ENCODE measurements at regions not wholly inside any gene's neighbourhood (a gene's known extent, or its start where the extent isn't known, plus 50 kb on each side); places are given as distances from the start of the nearest gene placed in this dataset.

DNA sequence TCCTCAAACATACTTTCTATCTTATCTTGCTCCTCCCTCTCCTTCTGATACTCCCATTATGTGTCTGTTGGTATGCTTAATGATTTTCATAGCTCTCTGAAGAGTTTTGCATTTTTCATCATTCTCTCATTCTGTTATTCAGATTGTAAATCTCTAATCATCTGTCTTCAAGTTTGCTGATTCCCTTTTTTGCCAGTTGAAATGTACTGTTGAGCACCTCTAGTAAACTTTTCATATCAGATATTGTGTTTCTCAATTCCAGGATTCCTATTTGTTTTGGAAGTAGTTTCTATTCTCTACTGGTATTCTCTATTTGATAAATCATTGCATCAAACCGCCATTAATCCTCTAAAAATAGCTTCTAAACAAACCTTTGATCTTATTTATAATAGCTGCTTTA lies 387.7 kb downstream of the PAX1 start:
- no peak overlapping the region for H3K27ac ChIP-seq (ENCODE audit: control insufficient read depth, insufficient read depth, low read length)
- no peaks in the 10 kb centered on the region for H3K9me3 ChIP-seq (ENCODE audit: control insufficient read depth, low read depth, low read length)
- H3K4me2 ChIP-seq (ENCODE audit: control insufficient read depth, extremely low read depth, insufficient read depth, low read depth, low read length) = no peak overlapping the region
- H3K4me3 ChIP-seq (ENCODE audit: control insufficient read depth in 2 of 3, extremely low read depth in 1 of 3, insufficient read depth in 2 of 3, low read depth in 1 of 3, low read length in 3 of 3) = no peak overlapping the region
- H2AFZ ChIP-seq (ENCODE audit: control insufficient read depth, low read length) = no peak overlapping the region
- no peaks in the 10 kb centered on the region for H3K27me3 ChIP-seq (ENCODE audit: control insufficient read depth, extremely low read depth, insufficient read depth, low read length)
- DNase-seq (ENCODE audit: low read depth, low spot score) = no peak
- H4K20me1 ChIP-seq (ENCODE audit: control insufficient read depth, extremely low read depth, insufficient read depth, low read length) = no peaks in the 10 kb centered on the region
- TF ChIP-seq, protein P1, sequence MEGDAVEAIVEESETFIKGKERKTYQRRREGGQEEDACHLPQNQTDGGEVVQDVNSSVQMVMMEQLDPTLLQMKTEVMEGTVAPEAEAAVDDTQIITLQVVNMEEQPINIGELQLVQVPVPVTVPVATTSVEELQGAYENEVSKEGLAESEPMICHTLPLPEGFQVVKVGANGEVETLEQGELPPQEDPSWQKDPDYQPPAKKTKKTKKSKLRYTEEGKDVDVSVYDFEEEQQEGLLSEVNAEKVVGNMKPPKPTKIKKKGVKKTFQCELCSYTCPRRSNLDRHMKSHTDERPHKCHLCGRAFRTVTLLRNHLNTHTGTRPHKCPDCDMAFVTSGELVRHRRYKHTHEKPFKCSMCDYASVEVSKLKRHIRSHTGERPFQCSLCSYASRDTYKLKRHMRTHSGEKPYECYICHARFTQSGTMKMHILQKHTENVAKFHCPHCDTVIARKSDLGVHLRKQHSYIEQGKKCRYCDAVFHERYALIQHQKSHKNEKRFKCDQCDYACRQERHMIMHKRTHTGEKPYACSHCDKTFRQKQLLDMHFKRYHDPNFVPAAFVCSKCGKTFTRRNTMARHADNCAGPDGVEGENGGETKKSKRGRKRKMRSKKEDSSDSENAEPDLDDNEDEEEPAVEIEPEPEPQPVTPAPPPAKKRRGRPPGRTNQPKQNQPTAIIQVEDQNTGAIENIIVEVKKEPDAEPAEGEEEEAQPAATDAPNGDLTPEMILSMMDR (optimal IDR thresholded peaks at IDR 0.05 in 1 of 3, IDR thresholded peaks at IDR 0.05 in 1 of 3, conservative IDR thresholded peaks at IDR 0.05 in 1 of 3; ENCODE audit: extremely low read depth in 1 of 3, insufficient read depth in 2 of 3, low read length in 3 of 3) = no peak
- no peak for TF ChIP-seq EZH2 (IDR thresholded peaks at IDR 0.05; ENCODE audit: low read length)
- FAIRE-seq = no peak
- H3K79me2 ChIP-seq (ENCODE audit: control insufficient read depth, insufficient read depth, low read length) = no peaks in the 10 kb centered on the region
- no peaks in the 10 kb centered on the region for H3K4me1 ChIP-seq (ENCODE audit: control insufficient read depth, extremely low read depth, insufficient read depth, low read length)
- no peaks in the 10 kb centered on the region for H3K36me3 ChIP-seq (ENCODE audit: control insufficient read depth in 2 of 2, extremely low read depth in 1 of 2, insufficient read depth in 2 of 2, low read length in 2 of 2)
- no peak overlapping the region for H3K9ac ChIP-seq (ENCODE audit: control insufficient read depth, extremely low read depth, insufficient read depth, low read length)
- no peaks in the 10 kb centered on the region for H3K9me1 ChIP-seq (ENCODE audit: control insufficient read depth, extremely low read depth, insufficient read depth, low read length)
- dilution Hi-C loops (cut with MboI; ENCODE audit: extremely low pct_ligation_motif_present, low sequenced_read_pairs) = no loop called here

DNA sequence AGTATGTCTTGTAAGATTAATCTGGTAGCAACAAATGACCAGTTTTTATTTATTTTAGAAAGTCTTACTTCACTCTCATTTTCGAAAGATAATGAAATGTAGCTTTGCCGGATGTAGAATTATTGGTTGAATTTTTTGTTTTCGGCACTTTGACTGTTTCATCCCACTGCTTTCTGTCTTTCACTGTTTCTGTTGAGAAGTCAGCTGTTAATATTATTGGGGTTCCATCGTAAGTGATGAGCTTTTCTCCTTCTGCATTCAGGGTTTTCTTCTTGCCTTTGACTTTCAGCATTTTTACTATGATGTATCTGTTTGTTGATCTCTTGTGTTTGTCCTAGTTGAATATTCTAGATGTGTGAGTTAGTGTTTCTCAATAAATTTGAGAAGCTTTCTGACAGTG lies 383.4 kb downstream of the PAX1 start:
- FAIRE-seq (no peak), DNase-seq (ENCODE audit: low read depth, low spot score) (no peak)
- Histone ChIP-seq H3K4me2 (ENCODE audit: control insufficient read depth, extremely low read depth, insufficient read depth, low read depth, low read length) (no peak overlapping the region), H3K4me3 (ENCODE audit: control insufficient read depth in 2 of 3, extremely low read depth in 1 of 3, insufficient read depth in 2 of 3, low read depth in 1 of 3, low read length in 3 of 3) (no peak overlapping the region), H3K79me2 (ENCODE audit: control insufficient read depth, insufficient read depth, low read length) (no peaks in the 10 kb centered on the region), H2AFZ (ENCODE audit: control insufficient read depth, low read length) (no peak overlapping the region), H3K9ac (ENCODE audit: control insufficient read depth, extremely low read depth, insufficient read depth, low read length) (no peak overlapping the region), H4K20me1 (ENCODE audit: control insufficient read depth, extremely low read depth, insufficient read depth, low read length) (no peaks in the 10 kb centered on the region), H3K27me3 (ENCODE audit: control insufficient read depth, extremely low read depth, insufficient read depth, low read length) (no peaks in the 10 kb centered on the region), H3K4me1 (ENCODE audit: control insufficient read depth, extremely low read depth, insufficient read depth, low read length) (no peaks in the 10 kb centered on the region), H3K27ac (ENCODE audit: control insufficient read depth, insufficient read depth, low read length) (no peak overlapping the region), H3K36me3 (ENCODE audit: control insufficient read depth in 2 of 2, extremely low read depth in 1 of 2, insufficient read depth in 2 of 2, low read length in 2 of 2) (no peaks in the 10 kb centered on the region), H3K9me1 (ENCODE audit: control insufficient read depth, extremely low read depth, insufficient read depth, low read length) (no peaks in the 10 kb centered on the region), H3K9me3 (ENCODE audit: control insufficient read depth, low read depth, low read length) (no peaks in the 10 kb centered on the region)
- dilution Hi-C loops (cut with MboI; ENCODE audit: extremely low pct_ligation_motif_present, low sequenced_read_pairs) = no loop called here
- TF ChIP-seq EZH2 (IDR thresholded peaks at IDR 0.05; ENCODE audit: low read length) = no peak
- TF ChIP-seq, protein P1 (optimal IDR thresholded peaks at IDR 0.05 in 1 of 3, IDR thresholded peaks at IDR 0.05 in 1 of 3, conservative IDR thresholded peaks at IDR 0.05 in 1 of 3; ENCODE audit: extremely low read depth in 1 of 3, insufficient read depth in 2 of 3, low read length in 3 of 3) = no peak
